ENCODE measurements at regions not wholly inside any gene's neighbourhood (a gene's known extent, or its start where the extent isn't known, plus 50 kb on each side); places are given as distances from the start of the nearest gene placed in this dataset.

- no TSS peak for BruUV-seq (replicated peaks)
Observed at GRCh38 chr5:113719549-113719948, 206.1 kb downstream of the YTHDC2 start.

More at GRCh38 chr5:113719549-113719948, 206.1 kb downstream of the YTHDC2 start:
- Histone ChIP-seq H3K9me2 (ENCODE audit: insufficient read depth) (no peaks in the 10 kb centered on the region), H3K9me3 (ENCODE audit: control insufficient read depth in 1 of 2, insufficient read depth in 1 of 2, low read depth in 1 of 2, low read length in 2 of 2) (no peaks in the 10 kb centered on the region), H4K20me1 (ENCODE audit: insufficient read depth) (no peaks in the 10 kb centered on the region), H3K27ac (ENCODE audit: low read depth, low read length) (no peak overlapping the region), H3K4me2 (ENCODE audit: low read length) (no peak overlapping the region), H3K4me3 (replicated peaks in 1 of 2; ENCODE audit: low read depth in 1 of 2, low read length in 2 of 2) (no peak overlapping the region), H3K27me3 (ENCODE audit: insufficient read depth, low read length) (peaks cover 8% of the 10 kb centered on the region), H3K36me3 (ENCODE audit: control insufficient read depth in 1 of 2, insufficient read depth in 2 of 2, low read length in 2 of 2) (no peaks in the 10 kb centered on the region), H3K79me2 (ENCODE audit: insufficient read depth, low read length) (no peaks in the 10 kb centered on the region), H3K4me1 (ENCODE audit: control insufficient read depth in 1 of 2, insufficient read depth in 2 of 2, low read length in 2 of 2) (no peaks in the 10 kb centered on the region), H2AFZ (ENCODE audit: low read depth, low read length, poor library complexity, severe bottlenecking) (no peak overlapping the region), H3K9ac (ENCODE audit: low read length) (no peak overlapping the region)
- TF ChIP-seq SIN3A (IDR thresholded peaks at IDR 0.05; ENCODE audit: low read depth) (no peak), EZH2 (IDR thresholded peaks at IDR 0.05) (no peak), CTCF (IDR thresholded peaks at IDR 0.05 in 2 of 3, conservative IDR thresholded peaks at IDR 0.05 in 1 of 3; ENCODE audit: borderline replicate concordance in 1 of 3, insufficient read depth in 1 of 3, low read depth in 2 of 3, low read length in 2 of 3) (no peak), ZBTB33 (IDR thresholded peaks at IDR 0.05; ENCODE audit: extremely low read depth, insufficient replicate concordance, low read length) (no peak), CBX3 (IDR thresholded peaks at IDR 0.05; ENCODE audit: low read depth) (no peak), TCF7L2 (IDR thresholded peaks at IDR 0.05; ENCODE audit: borderline replicate concordance, extremely low read depth, insufficient read depth, insufficient read length) (no peak), ATF3 (IDR thresholded peaks at IDR 0.05) (no peak), SP1 (IDR thresholded peaks at IDR 0.05; ENCODE audit: low read depth) (no peak), JUND (IDR thresholded peaks at IDR 0.05) (no peak), RAD21 (IDR thresholded peaks at IDR 0.05; ENCODE audit: low read depth) (no peak), SRF (IDR thresholded peaks at IDR 0.05; ENCODE audit: low read depth) (no peak), ZFX (IDR thresholded peaks at IDR 0.05) (no peak), ZNF274 (IDR thresholded peaks at IDR 0.05; ENCODE audit: low read depth, low read length) (no peak), EZH2phosphoT487 (IDR thresholded peaks at IDR 0.05; ENCODE audit: borderline replicate concordance) (no peak), CEBPB (IDR thresholded peaks at IDR 0.05; ENCODE audit: low read depth) (no peak), POLR2A (IDR thresholded peaks at IDR 0.05; ENCODE audit: borderline replicate concordance, extremely low read depth, insufficient read depth, insufficient read length) (no peak), MAX (IDR thresholded peaks at IDR 0.05) (no peak), FOSL1 (IDR thresholded peaks at IDR 0.05; ENCODE audit: low read depth) (no peak)
- no peak for ATAC-seq
- ChIA-PET POLR2A (no interaction called here), RAD21 (ENCODE audit: low non-redundant PET in 1 of 2, low total read pairs in 2 of 2, uncharacterized antibody in 2 of 2, unreplicated experiment in 2 of 2) (no interaction called here), CTCF (no interaction called here)
- intact Hi-C loops (cut with micrococcal nuclease): no loop called here
- no peak for DNase-seq (ENCODE audit: low read depth, low spot score)
